ENCODE measurements at regions not wholly inside any gene's neighbourhood (a gene's known extent, or its start where the extent isn't known, plus 50 kb on each side); places are given as distances from the start of the nearest gene placed in this dataset.

DNA sequence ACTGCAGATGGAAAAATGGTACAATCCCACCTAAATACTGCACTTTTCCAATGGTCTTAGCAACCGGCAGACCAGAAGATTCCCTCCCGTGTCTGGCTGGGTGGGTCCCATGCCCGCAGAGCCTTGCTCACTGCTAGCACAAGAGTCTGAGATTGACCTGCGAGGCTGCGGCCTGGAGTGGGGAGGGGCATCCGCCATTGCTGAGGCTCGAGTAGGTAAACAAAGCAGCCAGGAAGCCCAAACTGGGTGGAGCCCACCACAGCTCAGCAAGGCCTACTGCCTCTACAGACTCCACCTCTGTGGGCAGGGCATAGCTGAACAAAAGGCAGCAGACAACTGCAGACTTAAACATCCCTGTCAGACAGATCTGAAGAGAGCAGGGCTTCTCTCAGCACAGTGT is 221.6 kb upstream of the CTNND2 start:
- no peak for TF ChIP-seq CTCF (IDR thresholded peaks at IDR 0.05)
- no peak for TF ChIP-seq EP300 (IDR thresholded peaks at IDR 0.05)
- no peak for TF ChIP-seq POLR2A (IDR thresholded peaks at IDR 0.05)

Data from upper lobe of left lung (tissue), 4 donors.